HT1080 (cell line): ENCODE measurements at regions not wholly inside any gene's neighbourhood (a gene's known extent, or its start where the extent isn't known, plus 50 kb on each side); places are given as distances from the start of the nearest gene placed in this dataset.
"Not testable (repeated sequence)": the region's sequence is repeated elsewhere in the genome, so short reads cannot be mapped to it uniquely, and the experiment has no call there.

ENCODE experiments used
- DNase-seq: peaks from one replicate; pipeline ENCODE4 v3.0.0-alpha.2; 2015; ENCODE audit warnings: low read depth

DNA sequence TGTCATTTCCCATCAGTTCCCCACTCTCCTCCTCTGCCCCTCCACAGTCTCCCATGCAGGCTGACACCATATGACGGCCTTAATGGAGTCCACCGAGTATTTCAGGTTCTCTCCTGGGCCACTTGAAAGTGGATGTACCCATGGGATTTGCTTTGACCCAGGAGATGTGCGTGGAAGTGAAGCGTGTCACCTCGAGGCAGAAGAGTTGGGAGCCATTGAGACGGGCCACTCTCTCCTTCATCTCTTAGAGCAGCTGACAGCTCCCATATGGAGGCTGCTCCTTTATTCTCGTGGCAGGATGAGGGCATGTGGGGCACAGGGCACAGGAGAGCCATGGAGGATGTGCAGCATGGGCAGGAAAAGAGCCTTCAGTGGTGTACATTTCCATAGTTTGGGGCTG is 144.7 kb upstream of the CRYM start:
- DNase-seq = not testable (repeated sequence)

GRCh38 chr16:21404699-21405098 is 126.6 kb upstream of the CRYM start:
- DNase-seq = not testable (repeated sequence)

GRCh38 chr16:21397866-21398265 is 119.8 kb upstream of the CRYM start:
- DNase-seq = not testable (repeated sequence)

- not testable (repeated sequence) for DNase-seq
Observed at GRCh38 chr16:21396545-21396944, 118.5 kb upstream of the CRYM start.

DNA sequence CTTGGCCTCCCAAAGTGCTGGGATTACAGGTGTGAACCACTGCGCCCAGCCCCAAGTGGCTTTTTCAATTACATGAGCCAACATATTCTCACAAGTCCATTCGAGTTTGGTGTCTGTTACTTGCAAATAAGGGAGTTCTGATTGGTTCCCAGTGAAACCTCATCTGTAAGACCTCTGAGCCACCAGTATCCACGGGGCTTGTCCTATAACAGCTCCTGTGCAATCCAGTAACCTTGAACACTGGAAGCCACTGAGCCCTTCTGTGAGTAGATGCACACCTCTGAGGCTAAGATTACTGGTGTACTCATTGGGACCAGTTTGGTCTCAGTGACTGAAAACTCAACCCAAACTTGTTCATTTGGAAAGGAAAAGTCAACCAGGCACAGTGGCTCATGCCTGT is 112.5 kb upstream of the CRYM start:
- DNase-seq = not testable (repeated sequence)

- DNase-seq = not testable (repeated sequence)
Observed at GRCh38 chr16:21389860-21390259, 111.8 kb upstream of the CRYM start.

DNA sequence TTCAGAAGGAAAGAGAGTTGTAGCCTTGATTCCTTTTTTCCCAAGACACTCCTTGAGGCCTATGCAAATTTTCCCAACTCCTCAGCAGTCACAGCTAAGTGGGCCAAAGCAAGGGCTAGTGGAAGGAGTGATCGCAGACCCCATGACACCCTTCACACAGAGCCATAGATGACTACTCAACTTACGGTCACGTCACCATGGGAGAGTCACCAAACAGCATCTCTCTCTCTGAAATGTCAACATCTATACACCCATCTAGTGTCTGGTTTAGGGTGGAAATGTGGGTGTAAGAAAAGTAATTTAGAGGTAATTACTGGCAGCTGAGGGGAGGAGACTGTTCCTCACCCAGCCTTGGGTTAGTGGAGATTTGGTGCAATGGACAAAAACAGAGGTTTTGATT is 109.7 kb upstream of the CRYM start:
- DNase-seq = not testable (repeated sequence)

DNA sequence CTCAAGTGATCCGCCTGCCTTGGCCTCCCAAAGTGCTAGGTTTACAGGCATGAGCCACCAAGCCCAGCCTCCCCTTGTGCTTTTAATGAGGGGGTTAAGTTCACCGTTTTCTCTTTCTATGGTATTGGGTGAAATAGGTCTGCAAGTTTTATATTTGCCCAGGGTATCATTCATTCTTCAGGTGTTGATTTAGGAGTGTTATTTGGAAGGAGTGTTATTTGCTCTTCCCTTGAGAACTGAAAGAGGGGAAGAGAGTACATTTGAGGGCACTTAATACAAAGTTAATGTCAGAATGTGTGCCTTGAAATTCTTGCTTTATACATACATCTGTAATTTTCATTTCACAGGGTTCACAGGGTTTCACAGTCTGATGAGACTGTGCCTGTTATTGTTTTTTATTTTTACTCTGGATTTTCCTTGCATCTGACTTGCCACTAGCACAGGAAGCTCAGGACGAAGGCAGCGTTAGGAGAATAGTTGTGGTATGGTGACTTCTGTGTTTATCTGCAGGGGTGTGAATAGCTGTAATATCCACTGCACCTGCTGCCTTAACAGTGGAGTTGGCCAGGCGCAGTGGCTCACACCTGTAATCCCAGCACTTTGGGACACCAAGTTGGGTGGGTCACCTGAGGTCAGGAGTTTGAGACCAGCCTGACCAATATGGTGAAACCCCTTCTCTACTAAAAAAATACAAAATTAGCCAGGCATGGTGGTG is 108.3 kb upstream of the CRYM start:
- DNase-seq = not testable (repeated sequence)

DNA sequence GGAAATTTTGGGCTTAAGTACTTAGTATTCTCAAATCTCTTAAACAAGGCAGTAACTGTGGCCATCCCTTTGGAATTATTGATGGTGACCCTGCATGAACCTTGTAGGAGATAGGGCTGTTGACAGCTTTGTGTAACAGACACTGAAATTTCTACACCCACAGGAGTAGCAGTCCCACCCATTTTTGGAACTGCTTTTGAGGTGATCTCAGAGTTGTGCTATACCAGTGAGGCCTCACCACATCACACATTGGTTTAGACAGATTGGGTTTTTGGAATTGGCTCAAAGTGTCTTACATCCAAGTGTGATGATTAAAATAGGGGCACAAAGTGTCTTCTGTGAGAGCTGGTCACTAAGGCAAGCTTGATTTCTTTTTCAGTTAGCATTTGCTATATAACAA is 105.6 kb upstream of the CRYM start:
- not testable (repeated sequence) for DNase-seq

- DNase-seq = not testable (repeated sequence)
Observed at GRCh38 chr16:21379645-21380044, 101.6 kb upstream of the CRYM start.

- DNase-seq = not testable (repeated sequence)
Observed at GRCh38 chr16:21376196-21376899, 98.3 kb upstream of the CRYM start.

- not testable (repeated sequence) for DNase-seq
Observed at GRCh38 chr16:21375334-21375733, 97.2 kb upstream of the CRYM start.

DNA sequence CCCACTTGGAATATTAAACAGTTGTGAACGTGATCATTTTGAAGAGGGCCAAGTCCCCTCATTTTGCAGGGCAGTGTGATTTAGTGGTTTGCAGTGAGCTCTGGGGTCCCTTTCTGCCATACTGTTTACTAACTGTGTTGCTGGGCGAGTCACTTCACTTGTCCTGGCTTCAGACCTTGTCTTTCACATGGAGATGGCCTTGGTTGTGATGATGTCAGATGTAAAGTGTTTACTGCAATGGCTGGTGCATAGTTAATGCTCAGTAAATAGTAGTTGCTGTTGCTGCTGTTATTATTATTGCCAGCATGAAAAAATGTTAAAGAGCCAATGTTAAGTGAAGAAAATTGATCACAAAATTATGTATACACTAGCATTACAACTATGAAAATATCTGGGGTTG is 95.4 kb upstream of the CRYM start:
- DNase-seq = not testable (repeated sequence)

GRCh38 chr16:21372862-21373261 is 94.8 kb upstream of the CRYM start:
- not testable (repeated sequence) for DNase-seq

GRCh38 chr16:21372162-21372835 is 94.2 kb upstream of the CRYM start:
- not testable (repeated sequence) for DNase-seq

- DNase-seq = peak; percentile 63
Observed at GRCh38 chr16:21370791-21371190, 92.7 kb upstream of the CRYM start.

GRCh38 chr16:21368973-21369942 is 91.2 kb upstream of the CRYM start:
- not testable (repeated sequence) for DNase-seq

DNA sequence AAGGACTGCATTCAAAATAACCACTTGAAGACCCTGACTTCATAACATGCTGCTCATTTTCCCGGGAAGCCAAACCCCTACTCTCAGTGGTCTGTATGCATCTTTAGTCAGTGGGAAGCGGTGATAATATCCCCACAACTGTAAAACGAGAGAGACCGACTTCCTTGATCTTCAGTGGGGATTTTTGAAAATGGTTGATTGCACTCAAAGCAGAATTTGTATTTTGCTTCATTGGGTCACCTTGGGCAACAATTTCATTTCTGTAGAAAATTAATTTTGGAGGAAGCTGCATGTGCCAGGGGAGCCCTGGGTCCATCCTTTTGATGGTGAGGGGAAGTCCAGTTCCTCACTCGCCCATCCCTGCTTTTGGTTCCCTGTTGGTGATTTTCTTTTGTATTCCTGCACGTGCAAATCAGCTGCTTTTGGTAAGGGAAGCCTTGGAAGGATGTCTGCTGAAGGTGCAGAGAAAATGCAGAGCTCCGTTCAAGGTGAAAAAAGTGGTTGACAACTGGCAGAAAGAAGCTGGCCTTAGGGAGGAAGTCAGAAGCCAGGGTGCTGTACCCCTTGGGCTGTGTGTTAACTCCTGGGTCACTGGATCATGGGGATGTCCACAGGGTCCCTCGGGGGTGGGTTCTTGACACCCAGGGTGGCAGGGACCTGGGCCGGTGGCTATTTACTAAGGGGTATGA is 89.8 kb upstream of the CRYM start:
- not testable (repeated sequence) for DNase-seq

- not testable (repeated sequence) for DNase-seq
Observed at GRCh38 chr16:21366998-21367397, 88.9 kb upstream of the CRYM start.

GRCh38 chr16:21365541-21365940 is 87.5 kb upstream of the CRYM start:
- DNase-seq = not testable (repeated sequence)
